ENCODE measurements at regions not wholly inside any gene's neighbourhood (a gene's known extent, or its start where the extent isn't known, plus 50 kb on each side); places are given as distances from the start of the nearest gene placed in this dataset.

DNA sequence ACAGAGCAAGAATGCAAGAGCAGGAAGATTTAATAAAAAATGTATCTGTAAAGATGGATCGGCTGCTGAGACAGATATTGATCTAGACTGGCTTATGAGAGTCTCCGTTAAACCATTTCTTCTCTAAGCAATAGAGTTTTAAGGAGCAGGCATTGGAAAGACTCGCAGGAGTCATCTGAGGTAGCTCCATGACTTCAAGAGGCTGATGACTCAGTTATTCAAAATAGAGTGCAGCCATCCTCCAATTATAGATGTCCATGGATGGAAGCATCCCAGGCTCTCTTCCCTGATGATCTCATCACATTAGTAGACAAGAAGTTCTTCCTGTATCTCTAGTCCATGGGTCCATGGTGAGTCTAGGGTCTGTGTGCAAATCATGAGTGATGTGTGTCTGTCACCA lies 638.3 kb upstream of the TMEM132C start:
- Mint-ChIP-seq H3K4me3 (no peak overlapping the region), H3K36me3 (ENCODE audit: insufficient read depth) (peaks cover 2% of the 10 kb centered on the region), H3K27me3 (no peaks in the 10 kb centered on the region), H3K9me3 (no peaks in the 10 kb centered on the region), H3K27ac (ENCODE audit: low read depth) (no peak overlapping the region), H3K4me1 (no peaks in the 10 kb centered on the region)
- ATAC-seq (replicated peaks; ENCODE audit: extremely low read depth, poor library complexity, severe bottlenecking) (no peak), DNase-seq (ENCODE audit: low spot score in 2 of 2) (no peak)

DNA sequence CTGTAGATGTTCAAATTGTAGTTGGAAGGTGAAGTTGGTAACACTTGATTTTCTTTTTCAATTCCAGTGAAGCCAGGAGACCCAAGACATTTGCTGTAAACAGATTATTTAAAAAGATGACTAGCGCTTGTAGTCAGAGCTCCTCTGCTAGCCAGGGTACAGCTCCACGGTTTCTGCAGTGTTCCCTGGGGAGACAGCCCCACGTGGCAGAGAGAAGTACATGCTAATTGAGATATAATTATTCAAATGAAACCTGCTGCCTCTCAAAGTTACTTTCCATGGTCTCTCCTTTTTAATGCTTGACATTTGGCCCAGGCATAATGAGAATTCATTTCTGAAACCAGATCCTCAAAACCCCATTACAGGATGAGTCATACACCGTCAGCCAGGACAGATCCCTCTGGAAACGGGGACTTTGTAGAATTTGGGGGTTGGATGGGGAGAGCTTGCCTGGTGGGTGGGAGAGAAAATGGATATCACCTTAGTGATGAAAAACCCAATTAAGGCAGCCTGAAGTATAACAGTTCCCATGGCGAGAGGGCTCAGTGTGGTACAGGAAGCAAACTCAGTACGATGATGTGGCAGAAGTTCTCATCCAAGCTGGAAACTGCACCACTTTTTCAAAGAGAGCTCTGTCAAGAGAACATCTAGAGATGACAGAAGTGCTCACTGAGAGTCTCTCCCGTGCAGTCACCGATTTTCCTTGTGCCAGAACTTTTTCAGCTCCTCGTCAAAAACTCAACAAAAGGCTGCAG lies 637.7 kb upstream of the TMEM132C start:
- no peaks in the 10 kb centered on the region for H3K4me1 Mint-ChIP-seq
- ATAC-seq (replicated peaks; ENCODE audit: extremely low read depth, poor library complexity, severe bottlenecking), result no peak
- H3K36me3 Mint-ChIP-seq (ENCODE audit: insufficient read depth), result peaks cover 2% of the 10 kb centered on the region
- no peaks in the 10 kb centered on the region for H3K9me3 Mint-ChIP-seq
- H3K27me3 Mint-ChIP-seq, result no peaks in the 10 kb centered on the region
- no peak for DNase-seq (ENCODE audit: low spot score in 2 of 2)
- no peak overlapping the region for H3K4me3 Mint-ChIP-seq
- no peak overlapping the region for H3K27ac Mint-ChIP-seq (ENCODE audit: low read depth)

DNA sequence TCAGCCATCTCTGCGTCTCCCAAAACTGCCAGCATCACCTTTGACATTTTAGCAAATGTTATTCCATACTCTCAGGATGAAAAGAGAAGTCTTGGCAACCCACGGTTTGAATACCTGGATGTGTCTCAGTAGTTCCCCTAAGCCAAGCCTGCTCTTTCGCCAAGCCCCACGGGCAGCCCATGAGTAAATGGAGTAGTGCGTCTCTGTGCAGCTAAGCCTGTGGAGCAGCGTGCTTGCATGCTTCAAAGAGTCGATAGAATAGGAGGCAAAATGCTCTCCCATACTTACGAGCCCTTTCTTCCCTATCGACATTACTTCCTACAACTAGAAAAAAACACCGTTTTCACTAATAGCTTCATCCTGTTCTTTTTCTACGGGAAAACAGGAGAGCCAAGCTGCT lies 634.5 kb upstream of the TMEM132C start:
- Mint-ChIP-seq H3K27me3 (no peaks in the 10 kb centered on the region), H3K36me3 (ENCODE audit: insufficient read depth) (peaks cover 2% of the 10 kb centered on the region), H3K9me3 (no peaks in the 10 kb centered on the region), H3K27ac (ENCODE audit: low read depth) (no peak overlapping the region), H3K4me1 (no peaks in the 10 kb centered on the region), H3K4me3 (no peak overlapping the region)
- DNase-seq (ENCODE audit: low spot score in 2 of 2) (no peak), ATAC-seq (replicated peaks; ENCODE audit: extremely low read depth, poor library complexity, severe bottlenecking) (no peak)

DNA sequence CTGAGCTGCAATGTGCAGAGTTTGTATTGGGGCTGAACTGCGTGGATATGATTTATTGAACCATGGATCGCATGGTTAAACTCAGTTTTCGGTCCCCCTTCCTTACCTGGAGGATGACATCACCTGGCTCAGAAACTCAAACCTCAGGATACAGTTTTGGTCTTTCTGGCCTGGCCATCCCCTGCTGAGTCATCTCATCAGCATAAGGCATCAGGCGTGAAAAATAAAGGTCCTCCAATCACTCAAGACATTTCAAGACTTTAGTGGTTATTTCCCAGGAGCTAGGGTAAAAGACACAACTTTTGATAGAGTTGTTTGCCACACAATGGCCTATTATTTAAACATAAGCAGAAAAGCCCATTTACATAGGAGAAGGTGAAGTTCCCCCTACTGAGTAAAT lies 631.1 kb upstream of the TMEM132C start:
- no peak for ATAC-seq (replicated peaks; ENCODE audit: extremely low read depth, poor library complexity, severe bottlenecking)

DNA sequence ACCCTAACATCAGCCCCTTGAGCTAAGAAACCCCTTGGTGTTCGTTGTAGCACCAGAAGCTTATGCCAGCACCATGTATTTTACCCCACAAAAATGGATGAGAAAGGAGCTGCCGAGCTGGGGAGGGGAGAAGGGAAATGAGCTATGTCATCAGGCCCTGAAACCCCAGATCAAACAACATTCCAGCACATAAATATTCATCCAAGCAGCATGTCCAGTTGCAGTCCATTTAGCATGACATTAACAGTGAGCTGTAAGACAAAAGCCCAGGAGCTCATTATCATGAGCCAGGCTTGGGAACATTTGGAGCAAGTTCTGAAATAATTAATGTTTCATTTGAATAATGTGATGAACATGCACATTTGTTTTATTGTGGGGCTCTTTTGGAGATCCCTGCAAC lies 630.1 kb upstream of the TMEM132C start:
- H3K36me3 Mint-ChIP-seq (ENCODE audit: insufficient read depth), result no peaks in the 10 kb centered on the region
- H3K4me3 Mint-ChIP-seq, result no peak overlapping the region
- DNase-seq (ENCODE audit: low spot score in 2 of 2) (no peak), ATAC-seq (replicated peaks; ENCODE audit: extremely low read depth, poor library complexity, severe bottlenecking) (no peak)
- H3K4me1 Mint-ChIP-seq, result no peaks in the 10 kb centered on the region
- no peak overlapping the region for H3K27ac Mint-ChIP-seq (ENCODE audit: low read depth)
- no peaks in the 10 kb centered on the region for H3K9me3 Mint-ChIP-seq
- no peaks in the 10 kb centered on the region for H3K27me3 Mint-ChIP-seq

More for the DNA sequence above, 631.1 kb upstream of the TMEM132C start:
- H3K4me3 Mint-ChIP-seq, result no peak overlapping the region
- no peaks in the 10 kb centered on the region for H3K4me1 Mint-ChIP-seq
- H3K9me3 Mint-ChIP-seq, result no peaks in the 10 kb centered on the region
- no peak for DNase-seq (ENCODE audit: low spot score in 2 of 2)
- H3K27ac Mint-ChIP-seq (ENCODE audit: low read depth), result no peak overlapping the region
- H3K27me3 Mint-ChIP-seq, result no peaks in the 10 kb centered on the region
- no peaks in the 10 kb centered on the region for H3K36me3 Mint-ChIP-seq (ENCODE audit: insufficient read depth)

DNA sequence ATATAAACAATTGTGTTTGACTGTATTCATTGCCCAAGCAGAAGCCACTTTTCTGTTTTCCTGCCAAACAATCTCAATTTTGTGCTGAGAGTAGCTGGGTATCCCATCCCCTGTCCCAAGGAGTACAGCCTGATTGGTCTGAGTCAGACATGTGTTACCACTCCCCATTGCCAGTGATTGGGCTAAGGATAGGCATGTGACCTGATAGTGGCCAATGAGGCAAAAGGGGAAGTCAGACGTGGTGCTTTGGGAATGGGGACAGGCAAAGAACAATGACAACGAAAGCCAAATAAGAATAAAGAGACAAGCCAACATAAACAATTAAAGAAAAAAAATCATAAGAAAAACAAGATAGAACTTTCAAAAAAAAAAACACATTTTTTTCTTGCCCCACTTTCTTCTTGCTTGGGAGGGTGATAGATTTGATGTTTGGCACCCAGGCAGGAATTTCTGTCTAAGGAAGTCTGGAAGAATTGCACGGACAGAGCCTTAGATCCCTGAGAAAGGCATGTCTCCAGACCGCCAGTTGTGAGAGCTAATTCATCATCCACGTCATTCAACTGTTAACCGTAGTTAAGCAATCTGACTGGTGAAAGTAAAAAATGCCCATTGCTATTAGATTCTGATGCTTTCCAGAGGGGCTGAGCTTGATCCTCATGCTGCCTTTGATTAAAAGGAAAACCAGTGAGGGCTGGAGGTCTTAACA lies 626.6 kb upstream of the TMEM132C start:
- DNase-seq (ENCODE audit: low spot score in 2 of 2) (no peak), ATAC-seq (replicated peaks; ENCODE audit: extremely low read depth, poor library complexity, severe bottlenecking) (no peak)
- peaks cover 16% of the 10 kb centered on the region for H3K9me3 Mint-ChIP-seq
- no peaks in the 10 kb centered on the region for H3K4me1 Mint-ChIP-seq
- no peaks in the 10 kb centered on the region for H3K27me3 Mint-ChIP-seq
- H3K27ac Mint-ChIP-seq (ENCODE audit: low read depth), result no peak overlapping the region
- H3K4me3 Mint-ChIP-seq, result no peak overlapping the region
- no peaks in the 10 kb centered on the region for H3K36me3 Mint-ChIP-seq (ENCODE audit: insufficient read depth)

DNA sequence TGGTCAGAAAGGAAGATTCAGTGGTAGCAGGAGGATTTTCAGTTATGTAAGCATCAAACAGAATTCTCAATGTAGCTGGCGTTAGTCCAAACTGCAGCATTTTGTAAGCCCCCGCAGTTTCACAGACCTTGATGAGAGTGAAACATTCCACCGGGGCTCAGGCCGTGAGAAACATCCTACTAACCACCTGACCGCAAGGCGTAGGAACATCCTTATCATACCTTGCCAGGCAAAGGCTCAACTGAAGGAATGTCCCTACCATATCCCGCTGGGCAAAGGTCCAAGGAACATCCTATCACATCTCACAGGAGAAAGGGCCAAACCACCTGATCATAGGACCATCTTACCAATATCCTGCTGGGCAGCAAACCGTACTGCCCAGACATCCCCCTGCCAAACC lies 624.8 kb upstream of the TMEM132C start:
- no peaks in the 10 kb centered on the region for H3K27me3 Mint-ChIP-seq
- H3K4me1 Mint-ChIP-seq, result no peaks in the 10 kb centered on the region
- ATAC-seq (replicated peaks; ENCODE audit: extremely low read depth, poor library complexity, severe bottlenecking) (no peak), DNase-seq (ENCODE audit: low spot score in 2 of 2) (no peak)
- no peak overlapping the region for H3K4me3 Mint-ChIP-seq
- no peaks in the 10 kb centered on the region for H3K36me3 Mint-ChIP-seq (ENCODE audit: insufficient read depth)
- no peak overlapping the region for H3K27ac Mint-ChIP-seq (ENCODE audit: low read depth)
- H3K9me3 Mint-ChIP-seq, result peaks cover 22% of the 10 kb centered on the region

DNA sequence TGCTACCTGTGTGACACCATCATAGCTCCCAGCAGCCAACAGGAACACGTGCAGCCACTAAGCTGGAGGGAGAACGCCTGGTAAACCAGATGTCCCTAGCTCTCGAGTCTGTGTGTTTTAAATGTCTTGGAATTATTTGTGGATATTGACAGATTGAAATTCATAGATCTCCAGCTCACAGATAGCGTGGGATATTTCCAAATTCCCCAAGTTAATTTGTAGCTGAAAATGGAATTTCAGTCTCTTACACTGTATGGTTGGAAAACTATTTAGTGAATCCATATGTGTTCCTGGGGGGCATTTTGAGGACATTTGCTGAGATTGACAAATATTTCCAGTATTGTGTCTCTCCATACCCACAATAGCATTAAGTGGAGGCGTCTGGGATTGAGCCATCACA lies 618.6 kb upstream of the TMEM132C start:
- ATAC-seq (replicated peaks; ENCODE audit: extremely low read depth, poor library complexity, severe bottlenecking), result no peak
- no peaks in the 10 kb centered on the region for H3K4me1 Mint-ChIP-seq

DNA sequence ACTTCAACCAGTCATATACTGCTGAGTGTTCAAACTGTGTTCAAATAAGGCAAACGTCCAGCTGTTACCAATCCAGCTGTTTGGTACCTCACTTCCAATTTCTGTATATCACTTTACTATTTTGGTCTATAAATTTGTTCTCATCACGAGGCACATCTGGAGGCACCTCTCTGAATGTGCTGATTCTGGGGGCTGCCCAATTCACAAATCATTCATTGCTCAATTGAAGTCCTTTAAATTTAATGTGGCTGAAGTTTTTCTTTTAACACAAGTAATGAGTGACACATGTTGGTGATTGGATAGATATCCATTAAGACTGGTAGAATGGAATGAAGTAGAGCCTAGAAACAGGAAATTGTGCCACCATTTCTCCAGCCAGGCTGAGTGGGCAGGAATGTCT lies 617.0 kb upstream of the TMEM132C start:
- Mint-ChIP-seq H3K36me3 (ENCODE audit: insufficient read depth) (no peaks in the 10 kb centered on the region), H3K4me1 (no peaks in the 10 kb centered on the region), H3K27ac (ENCODE audit: low read depth) (no peak overlapping the region), H3K4me3 (no peak overlapping the region), H3K27me3 (no peaks in the 10 kb centered on the region), H3K9me3 (peaks cover 10% of the 10 kb centered on the region)
- DNase-seq (ENCODE audit: low spot score in 2 of 2), result no peak
- no peak for ATAC-seq (replicated peaks; ENCODE audit: extremely low read depth, poor library complexity, severe bottlenecking)

More for the DNA sequence above, 618.6 kb upstream of the TMEM132C start:
- no peaks in the 10 kb centered on the region for H3K36me3 Mint-ChIP-seq (ENCODE audit: insufficient read depth)
- H3K27ac Mint-ChIP-seq (ENCODE audit: low read depth), result no peak overlapping the region
- H3K4me3 Mint-ChIP-seq, result no peak overlapping the region
- no peak for DNase-seq (ENCODE audit: low spot score in 2 of 2)
- H3K9me3 Mint-ChIP-seq, result peaks cover 18% of the 10 kb centered on the region
- H3K27me3 Mint-ChIP-seq, result no peaks in the 10 kb centered on the region

DNA sequence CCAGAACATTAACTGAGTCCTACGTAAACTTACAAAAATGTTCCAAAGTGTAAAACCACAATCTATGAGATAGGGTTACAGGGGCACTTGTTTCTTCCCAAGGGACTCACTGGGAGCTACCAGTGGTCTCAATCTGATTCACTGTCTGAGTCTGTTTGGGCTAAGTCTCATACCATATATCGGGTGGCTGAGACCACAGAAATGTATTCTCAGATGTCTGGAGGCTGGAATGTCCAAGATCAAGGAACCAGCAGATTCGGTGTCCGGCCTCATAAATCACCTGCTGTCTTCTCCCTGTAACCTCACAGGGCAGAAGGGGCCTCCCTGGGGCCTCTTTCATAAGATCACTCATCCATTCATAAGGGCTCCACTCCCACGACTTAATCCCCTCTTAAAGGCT lies 616.3 kb upstream of the TMEM132C start:
- peaks cover 10% of the 10 kb centered on the region for H3K9me3 Mint-ChIP-seq
- H3K4me1 Mint-ChIP-seq, result no peaks in the 10 kb centered on the region
- no peaks in the 10 kb centered on the region for H3K27me3 Mint-ChIP-seq
- DNase-seq (ENCODE audit: low spot score in 2 of 2), result no peak
- no peaks in the 10 kb centered on the region for H3K36me3 Mint-ChIP-seq (ENCODE audit: insufficient read depth)
- no peak overlapping the region for H3K4me3 Mint-ChIP-seq
- no peak overlapping the region for H3K27ac Mint-ChIP-seq (ENCODE audit: low read depth)
- ATAC-seq (replicated peaks; ENCODE audit: extremely low read depth, poor library complexity, severe bottlenecking), result no peak

DNA sequence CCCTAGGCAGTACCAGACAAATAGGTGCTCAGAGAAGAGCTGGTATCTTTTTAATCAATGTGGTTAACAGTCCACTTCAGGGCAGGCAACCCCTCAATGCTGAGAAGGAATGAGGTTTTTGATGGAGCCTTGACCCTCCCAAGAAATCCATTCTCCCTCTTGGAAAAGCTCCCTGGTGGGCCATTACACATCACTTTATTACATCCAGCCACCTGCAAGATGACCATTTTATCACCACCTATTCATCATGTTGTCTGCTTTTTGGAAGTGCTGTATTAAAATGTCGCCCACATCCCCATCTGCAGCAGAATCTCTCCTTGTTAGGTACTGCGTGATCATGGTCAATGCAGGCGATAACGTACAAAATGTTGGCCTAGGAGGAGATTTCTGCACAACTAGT lies 614.7 kb upstream of the TMEM132C start:
- no peak overlapping the region for H3K4me3 Mint-ChIP-seq
- peaks cover 5% of the 10 kb centered on the region for H3K9me3 Mint-ChIP-seq
- DNase-seq (ENCODE audit: low spot score in 2 of 2) (no peak), ATAC-seq (replicated peaks; ENCODE audit: extremely low read depth, poor library complexity, severe bottlenecking) (no peak)
- no peaks in the 10 kb centered on the region for H3K27me3 Mint-ChIP-seq
- no peaks in the 10 kb centered on the region for H3K36me3 Mint-ChIP-seq (ENCODE audit: insufficient read depth)
- H3K4me1 Mint-ChIP-seq, result no peaks in the 10 kb centered on the region
- H3K27ac Mint-ChIP-seq (ENCODE audit: low read depth), result no peak overlapping the region

DNA sequence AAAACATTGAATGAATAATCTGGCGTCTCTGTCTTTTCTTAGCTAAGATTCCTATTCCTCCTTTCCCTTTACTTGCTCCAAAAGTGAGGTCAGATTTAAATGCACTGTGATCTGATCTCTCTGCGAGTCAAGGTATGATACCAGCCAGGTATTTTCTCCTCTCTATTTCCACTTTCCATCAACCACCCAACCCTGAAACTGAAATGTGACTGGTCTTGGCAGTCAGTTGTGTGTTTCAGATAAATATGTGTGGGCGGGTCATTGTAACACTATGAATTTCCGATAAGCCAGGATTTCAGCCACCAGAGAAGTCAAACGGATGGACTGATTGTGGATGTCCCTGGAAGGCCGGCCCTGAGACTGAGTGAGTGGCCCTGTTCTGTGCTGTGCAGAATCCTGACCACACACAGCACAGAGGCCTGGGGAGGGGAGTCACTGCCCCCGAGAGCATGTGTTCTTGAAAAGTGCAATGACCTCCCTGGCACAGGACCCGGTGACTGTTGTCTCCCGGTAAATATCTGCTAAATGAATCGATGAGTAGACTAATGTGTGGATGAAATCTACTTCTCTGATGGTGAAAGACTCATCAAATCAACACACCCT lies 612.5 kb upstream of the TMEM132C start:
- H3K27ac Mint-ChIP-seq (ENCODE audit: low read depth), result no peak overlapping the region
- ATAC-seq (replicated peaks; ENCODE audit: extremely low read depth, poor library complexity, severe bottlenecking), result no peak
- H3K4me3 Mint-ChIP-seq, result no peak overlapping the region
- no peaks in the 10 kb centered on the region for H3K4me1 Mint-ChIP-seq
- no peaks in the 10 kb centered on the region for H3K27me3 Mint-ChIP-seq
- DNase-seq (ENCODE audit: low spot score in 2 of 2), result no peak
- peaks cover 5% of the 10 kb centered on the region for H3K9me3 Mint-ChIP-seq
- no peaks in the 10 kb centered on the region for H3K36me3 Mint-ChIP-seq (ENCODE audit: insufficient read depth)

DNA sequence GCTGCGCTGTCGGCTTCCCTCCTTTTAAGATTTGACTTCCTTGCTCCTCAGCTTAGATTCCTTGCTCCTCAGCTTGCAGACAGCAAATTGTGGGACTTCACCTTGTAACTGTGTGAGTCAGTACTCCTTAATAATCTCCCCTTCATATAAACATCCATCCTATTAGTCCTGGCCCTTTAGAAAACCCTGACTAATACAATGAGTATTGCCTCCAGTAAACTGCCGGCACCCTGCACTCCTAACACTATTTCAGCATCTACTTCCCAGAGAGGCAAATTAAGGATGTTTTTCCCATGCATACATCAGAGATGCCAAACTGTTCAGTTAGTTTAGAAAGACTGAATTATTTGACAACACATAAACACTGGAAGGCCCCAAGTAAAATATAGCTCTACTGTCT lies 611.3 kb upstream of the TMEM132C start:
- H3K36me3 Mint-ChIP-seq (ENCODE audit: insufficient read depth), result no peaks in the 10 kb centered on the region
- H3K9me3 Mint-ChIP-seq, result peaks cover 5% of the 10 kb centered on the region
- ATAC-seq (replicated peaks; ENCODE audit: extremely low read depth, poor library complexity, severe bottlenecking) (no peak), DNase-seq (ENCODE audit: low spot score in 2 of 2) (no peak)
- H3K4me3 Mint-ChIP-seq, result no peak overlapping the region
- H3K27ac Mint-ChIP-seq (ENCODE audit: low read depth), result no peak overlapping the region
- H3K27me3 Mint-ChIP-seq, result no peaks in the 10 kb centered on the region
- no peaks in the 10 kb centered on the region for H3K4me1 Mint-ChIP-seq
